ENCODE measurements at regions not wholly inside any gene's neighbourhood (a gene's known extent, or its start where the extent isn't known, plus 50 kb on each side); places are given as distances from the start of the nearest gene placed in this dataset.

DNA sequence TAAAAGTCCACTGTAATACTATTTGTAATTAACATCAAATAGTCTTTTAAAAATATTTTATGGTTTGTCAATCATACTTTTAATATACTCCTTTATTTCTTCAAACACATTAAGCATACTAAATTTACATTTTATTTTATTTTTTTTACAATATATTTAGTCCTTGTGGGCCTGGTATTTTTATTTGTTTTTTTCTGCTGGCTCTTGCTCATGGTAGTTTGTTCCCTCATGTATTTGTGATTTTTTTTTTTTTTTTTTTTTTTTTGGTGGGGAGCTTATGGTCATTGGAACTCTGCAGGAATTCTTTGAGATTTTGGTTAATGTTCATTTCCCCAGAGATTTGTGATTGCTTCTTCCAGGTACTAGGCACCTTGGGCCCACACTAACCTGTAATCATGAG lies 185.5 kb downstream of the PDGFRA start:
- Mint-ChIP-seq H3K27me3 (peaks cover 7% of the 10 kb centered on the region), H3K4me1 (no peaks in the 10 kb centered on the region), H3K9me3 (ENCODE audit: insufficient read depth) (no peaks in the 10 kb centered on the region), H3K27ac (no peak overlapping the region), H3K4me3 (no peak overlapping the region)
- Histone ChIP-seq H3K9me3 (ENCODE audit: control extremely low read depth in 1 of 3, control insufficient read depth in 2 of 3, insufficient read depth in 1 of 3, low read length in 2 of 3) (peaks cover 0 to 2% (median 0%) of the 10 kb centered on the region in 3 donors), H3K36me3 (replicated peaks in 1 of 2; ENCODE audit: control extremely low read depth in 1 of 2, control insufficient read depth in 1 of 2, extremely low read depth in 1 of 2, insufficient read depth in 2 of 2, low read length in 1 of 2) (no peaks in the 10 kb centered on the region), H3K4me2 (replicated peaks; ENCODE audit: low read depth, low read length, poor library complexity, severe bottlenecking) (no peak overlapping the region), H3K79me2 (ENCODE audit: control insufficient read depth, insufficient read depth, low read length) (no peaks in the 10 kb centered on the region), H4K20me1 (ENCODE audit: control insufficient read depth, insufficient read depth, low read length, poor library complexity, severe bottlenecking) (no peaks in the 10 kb centered on the region), H3K27ac (ENCODE audit: low read length in 2 of 2) (no peak overlapping the region), H3K4me3 (ENCODE audit: control extremely low read depth in 1 of 5, extremely low read depth in 1 of 5, insufficient read depth in 1 of 5, low read depth in 2 of 5, low read length in 4 of 5) (no peak overlapping the region), H3K27me3 (replicated peaks in 1 of 4; ENCODE audit: control extremely low read depth in 1 of 4, control insufficient read depth in 3 of 4, insufficient read depth in 4 of 4, low read length in 3 of 4) (no peaks in the 10 kb centered on the region), H3K4me1 (ENCODE audit: control insufficient read depth in 2 of 2, insufficient read depth in 2 of 2, low read length in 2 of 2) (no peaks in the 10 kb centered on the region), H3K9ac (ENCODE audit: low read length) (no peak overlapping the region), H2AFZ (ENCODE audit: insufficient read depth, low read depth, low read length, poor library complexity, severe bottlenecking) (no peak overlapping the region)
- ChIA-PET CTCF (no interaction called here), POLR2A (no interaction called here)
- intact Hi-C loops (cut with micrococcal nuclease) = no loop called here
- DNase-seq (no peak), ATAC-seq (ENCODE audit: low read depth) (no peak)
- TF ChIP-seq CTCF (IDR thresholded peaks at IDR 0.05) (no peak), EZH2 (IDR thresholded peaks at IDR 0.05; ENCODE audit: borderline replicate concordance, insufficient read depth, low read depth, low read length, poor library complexity, severe bottlenecking) (no peak)

GRCh38 chr4:54417476-54417875 lies 188.4 kb downstream of the PDGFRA start:
- Mint-ChIP-seq H3K9me3 (ENCODE audit: insufficient read depth) (no peaks in the 10 kb centered on the region), H3K27ac (no peak overlapping the region), H3K4me1 (no peaks in the 10 kb centered on the region), H3K27me3 (peaks cover 9% of the 10 kb centered on the region), H3K4me3 (no peak overlapping the region)
- Histone ChIP-seq H3K36me3 (replicated peaks in 1 of 2; ENCODE audit: control extremely low read depth in 1 of 2, control insufficient read depth in 1 of 2, extremely low read depth in 1 of 2, insufficient read depth in 2 of 2, low read length in 1 of 2) (no peaks in the 10 kb centered on the region), H3K9me3 (ENCODE audit: control extremely low read depth in 1 of 3, control insufficient read depth in 2 of 3, insufficient read depth in 1 of 3, low read length in 2 of 3) (peaks cover 0 to 2% (median 0%) of the 10 kb centered on the region in 3 donors), H3K4me2 (replicated peaks; ENCODE audit: low read depth, low read length, poor library complexity, severe bottlenecking) (no peak overlapping the region), H3K79me2 (ENCODE audit: control insufficient read depth, insufficient read depth, low read length) (no peaks in the 10 kb centered on the region), H4K20me1 (ENCODE audit: control insufficient read depth, insufficient read depth, low read length, poor library complexity, severe bottlenecking) (no peaks in the 10 kb centered on the region), H3K27ac (ENCODE audit: low read length in 2 of 2) (no peak overlapping the region), H3K4me3 (ENCODE audit: control extremely low read depth in 1 of 5, extremely low read depth in 1 of 5, insufficient read depth in 1 of 5, low read depth in 2 of 5, low read length in 4 of 5) (no peak overlapping the region), H2AFZ (ENCODE audit: insufficient read depth, low read depth, low read length, poor library complexity, severe bottlenecking) (no peak overlapping the region), H3K4me1 (ENCODE audit: control insufficient read depth in 2 of 2, insufficient read depth in 2 of 2, low read length in 2 of 2) (no peaks in the 10 kb centered on the region), H3K27me3 (replicated peaks in 1 of 4; ENCODE audit: control extremely low read depth in 1 of 4, control insufficient read depth in 3 of 4, insufficient read depth in 4 of 4, low read length in 3 of 4) (no peaks in the 10 kb centered on the region), H3K9ac (ENCODE audit: low read length) (no peak overlapping the region)
- TF ChIP-seq CTCF (IDR thresholded peaks at IDR 0.05) (no peak), EZH2 (IDR thresholded peaks at IDR 0.05; ENCODE audit: borderline replicate concordance, insufficient read depth, low read depth, low read length, poor library complexity, severe bottlenecking) (no peak)
- no peak for DNase-seq
- ChIA-PET POLR2A (no interaction called here), CTCF (no interaction called here)
- no CpG with 5 or more reads among the region's 2 CpGs for WGBS (ENCODE audit: insufficient coverage)
- intact Hi-C loops (cut with micrococcal nuclease) = no loop called here
- ATAC-seq (ENCODE audit: low read depth) = no peak

Data from B cell (primary cell).